A673 (cell line): ENCODE measurements at regions not wholly inside any gene's neighbourhood (a gene's known extent, or its start where the extent isn't known, plus 50 kb on each side); places are given as distances from the start of the nearest gene placed in this dataset.

Experiments
- CTCF ChIP-seq: fragments of 300-800, 200-600 bp; sonication (generic); conservative IDR thresholded peaks from 2 replicates; pipeline ENCODE4 v1.5.1; 2017; ENCODE audit warnings: low read depth, mild to moderate bottlenecking, antibody characterized with exemption, low read length, moderate library complexity, mixed read lengths
- EZH2 ChIP-seq: fragments of 200-600 bp; sonication (generic); IDR thresholded peaks from 2 replicates; pipeline ENCODE4 v1.6.1; 2017; ENCODE audit warnings: borderline replicate concordance, low read depth, mild to moderate bottlenecking, mixed read lengths, antibody characterized with exemption, low read length; ENCODE audit not compliant: poor library complexity, severe bottlenecking

- TF ChIP-seq CTCF (no peak), EZH2 (no peak)
Measured at GRCh38 chr7:41793556-41793955, 90.7 kb upstream of the INHBA start.
